DMS153 treated with DMSO at 0.1 percent for 48 hours (cell line): ENCODE measurements at regions not wholly inside any gene's neighbourhood (a gene's known extent, or its start where the extent isn't known, plus 50 kb on each side); places are given as distances from the start of the nearest gene placed in this dataset.

Source experiments
- DNase-seq: peaks from one replicate; lab custom pipeline; 2025; ENCODE audit not compliant: unreplicated experiment; lab: John Stamatoyannopoulos, UW

GRCh38 chr9:86836266-86836665, 111.0 kb downstream of the GAS1 start:
- DNase-seq = no peak

- DNase-seq = no peak
Measured at GRCh38 chr9:86830356-86830755, 117.0 kb downstream of the GAS1 start.

- no peak for DNase-seq
Measured at GRCh38 chr9:86829496-86830046, 117.7 kb downstream of the GAS1 start.

GRCh38 chr9:86828631-86829030, 118.7 kb downstream of the GAS1 start:
- no peak for DNase-seq

- no peak for DNase-seq
Measured at GRCh38 chr9:86827893-86828292, 119.4 kb downstream of the GAS1 start.

DNA sequence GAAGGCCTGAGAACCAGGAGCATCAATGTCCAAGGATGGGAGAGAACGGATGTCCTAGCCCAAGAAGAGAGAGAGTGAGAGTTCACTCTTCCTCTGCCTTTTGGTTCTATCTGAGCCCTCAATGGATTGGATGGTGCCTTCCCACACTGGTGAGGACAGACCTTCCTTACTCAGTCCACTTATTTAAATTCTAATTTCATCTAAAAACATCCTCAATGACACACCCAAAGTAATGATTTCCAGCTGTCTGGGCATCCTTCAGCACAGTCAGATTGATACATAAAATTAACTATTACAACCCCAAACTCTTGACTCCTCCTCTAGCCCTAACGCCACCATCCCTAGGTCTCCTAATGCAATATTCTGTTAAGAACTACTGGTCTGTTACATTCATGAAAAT, 122.0 kb downstream of the GAS1 start:
- DNase-seq = no peak

- DNase-seq = no peak
Measured at GRCh38 chr9:86822006-86822801, 125.1 kb downstream of the GAS1 start.

DNA sequence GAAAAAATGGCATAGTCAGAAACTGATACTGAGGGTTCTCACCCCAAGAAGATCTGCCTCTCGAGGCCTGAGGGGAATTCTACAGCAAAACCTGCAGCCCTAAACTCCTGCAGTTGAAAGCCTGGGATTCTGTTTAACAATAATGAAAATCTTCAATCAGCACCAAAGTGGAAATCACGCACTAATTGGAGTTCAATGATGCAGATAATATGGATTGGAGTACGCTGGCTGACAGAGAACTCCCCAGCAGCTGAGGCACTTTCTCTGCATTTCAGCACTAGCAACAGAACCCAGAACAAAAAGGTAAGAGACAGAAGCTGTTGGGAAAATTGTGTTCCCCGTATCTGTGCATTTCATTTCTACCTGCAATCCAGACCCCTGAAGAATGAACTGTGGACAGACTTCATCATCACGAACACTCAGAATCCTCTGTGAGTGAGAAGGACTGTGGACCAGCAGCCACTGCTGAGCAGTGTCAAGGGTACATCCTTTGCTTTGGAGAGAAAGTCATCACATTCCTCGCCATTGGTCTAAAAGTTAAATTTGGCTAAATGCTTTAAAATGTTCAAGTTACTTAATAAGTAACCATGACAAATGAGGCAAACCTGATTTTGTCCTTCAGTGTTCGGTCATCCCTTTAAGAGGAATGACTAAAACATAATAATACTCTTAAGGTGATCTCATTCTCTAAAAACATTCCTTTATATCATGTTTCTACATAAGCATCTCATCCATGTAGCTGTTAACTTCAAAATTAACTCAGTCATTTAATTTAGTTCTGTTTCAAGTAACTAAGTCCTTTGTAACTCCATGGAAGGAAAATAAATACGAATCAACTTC, 126.1 kb downstream of the GAS1 start:
- DNase-seq = no peak

DNA sequence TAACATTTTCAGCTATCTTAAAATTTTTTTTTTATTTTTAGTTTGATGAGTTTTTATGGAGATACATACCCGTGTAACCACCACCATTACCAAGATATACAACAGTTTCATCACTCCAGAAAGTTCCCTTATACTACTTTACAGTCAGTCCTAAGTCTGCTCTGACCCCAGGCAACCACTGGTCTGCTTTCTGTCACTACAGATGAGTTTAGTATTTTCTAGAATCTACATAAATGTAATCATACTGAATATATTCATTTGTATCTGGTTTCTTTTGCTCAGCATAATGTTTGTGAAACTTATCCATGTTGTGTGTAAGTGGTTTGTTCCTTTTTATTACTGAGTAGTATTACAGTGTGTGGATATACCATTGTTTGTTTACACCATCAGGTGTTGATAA, 127.8 kb downstream of the GAS1 start:
- no peak for DNase-seq

DNA sequence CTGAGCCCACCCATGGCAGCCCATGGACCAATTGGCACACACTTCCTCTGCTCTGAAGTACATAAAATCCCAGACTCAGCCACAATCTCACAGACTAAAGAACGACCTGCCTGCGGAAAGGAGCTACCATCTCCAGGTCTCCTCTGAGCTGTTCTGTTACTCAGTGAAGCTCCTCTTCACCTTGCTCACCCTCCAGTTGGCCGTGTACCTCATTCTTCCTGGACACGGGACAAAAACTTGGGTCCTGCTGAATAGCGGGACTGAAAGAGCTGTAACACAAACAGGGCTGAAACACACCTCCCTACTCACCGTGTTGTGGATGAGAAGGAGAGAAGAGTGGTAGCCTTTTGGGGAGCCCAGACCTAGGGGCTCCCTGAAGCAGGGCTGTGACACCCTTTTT, 128.7 kb downstream of the GAS1 start:
- no peak for DNase-seq

GRCh38 chr9:86816868-86817267, 130.4 kb downstream of the GAS1 start:
- DNase-seq = no peak

DNA sequence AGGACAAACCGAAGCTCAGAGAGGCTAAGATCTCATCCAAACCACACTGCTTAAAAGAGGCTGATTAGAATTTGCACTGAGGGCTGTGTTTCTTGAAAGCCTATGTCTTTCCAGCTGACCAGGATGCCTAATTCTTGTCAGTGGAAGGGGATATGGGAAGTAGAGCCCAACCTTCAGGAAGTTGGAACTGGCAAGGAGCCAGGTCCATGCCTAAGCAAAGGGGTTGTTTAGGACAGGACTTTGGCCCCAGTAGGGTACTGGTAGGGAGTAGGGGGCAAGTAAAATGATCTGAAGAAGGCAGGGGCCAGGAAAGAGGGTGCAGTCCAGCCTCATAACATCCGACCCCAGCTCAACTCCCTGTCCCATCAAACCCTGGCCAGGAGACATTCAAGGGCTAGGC, 130.9 kb downstream of the GAS1 start:
- no peak for DNase-seq

DNA sequence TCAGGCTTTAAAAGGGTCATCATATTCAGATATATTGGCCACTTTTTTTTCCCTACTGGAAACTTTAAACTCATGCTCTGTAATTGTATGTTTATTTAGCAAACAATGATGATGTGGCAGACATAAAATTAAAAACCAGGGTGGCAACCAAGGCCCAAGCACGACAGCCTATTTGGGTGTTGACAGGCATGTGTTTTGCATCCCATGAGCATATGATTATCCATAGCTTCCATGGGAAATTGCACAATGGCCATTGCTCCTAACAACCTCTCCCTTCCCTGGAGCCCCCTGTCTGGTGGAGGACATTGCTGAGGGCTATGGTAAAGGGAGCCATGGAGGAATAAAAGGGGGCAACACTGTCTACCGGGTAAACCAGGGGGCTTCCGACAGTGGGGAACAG, 134.7 kb downstream of the GAS1 start:
- no peak for DNase-seq

DNA sequence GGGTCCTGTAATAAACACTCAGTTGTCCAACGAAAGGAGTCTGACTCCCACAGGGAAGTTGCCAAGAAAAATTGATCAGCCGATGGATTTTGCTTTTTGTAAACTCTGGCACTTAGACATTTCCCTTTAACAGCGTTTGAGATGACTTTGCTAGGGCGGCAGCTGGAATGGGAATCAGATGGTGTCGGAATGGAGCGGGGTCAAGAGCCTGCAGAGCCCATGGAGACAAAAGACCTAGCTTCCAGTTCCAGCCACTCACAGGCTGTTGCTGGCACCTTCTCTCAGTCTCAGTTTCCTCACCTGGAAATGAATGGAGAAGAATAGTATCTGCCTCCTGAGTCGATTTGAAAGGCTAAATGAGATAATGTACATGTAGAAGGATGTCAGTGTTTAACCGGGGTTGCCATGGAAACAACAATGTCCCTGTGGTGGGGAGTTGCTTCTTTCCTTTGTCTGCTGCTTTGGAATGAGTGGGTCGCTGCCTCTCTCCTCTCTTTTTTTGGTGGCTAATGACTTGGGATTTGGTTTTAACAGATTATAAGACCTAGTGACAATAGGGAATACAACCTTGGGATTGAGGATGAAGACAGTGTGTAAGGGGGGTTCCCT, 137.4 kb downstream of the GAS1 start:
- no peak for DNase-seq

DNA sequence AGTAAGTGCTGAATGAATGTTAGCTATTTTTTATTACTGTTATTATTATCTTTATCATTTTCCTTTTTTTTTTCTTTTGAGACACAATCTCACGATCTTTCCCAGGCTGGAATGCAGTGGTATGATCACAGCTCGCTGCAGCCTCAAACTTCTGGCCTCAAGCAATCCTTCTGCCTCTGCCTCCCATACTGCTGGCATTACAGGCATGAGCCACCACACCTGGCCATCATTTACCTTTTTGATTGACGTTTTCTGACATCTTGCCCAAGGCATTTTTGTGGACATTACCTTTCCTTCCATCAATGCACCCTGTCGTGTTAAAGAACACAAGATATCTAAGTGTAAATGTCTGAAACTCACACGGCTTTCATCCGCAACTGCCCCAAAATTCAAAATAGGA, 138.2 kb downstream of the GAS1 start:
- no peak for DNase-seq

- DNase-seq = no peak
Measured at GRCh38 chr9:86807367-86807976, 139.8 kb downstream of the GAS1 start.

DNA sequence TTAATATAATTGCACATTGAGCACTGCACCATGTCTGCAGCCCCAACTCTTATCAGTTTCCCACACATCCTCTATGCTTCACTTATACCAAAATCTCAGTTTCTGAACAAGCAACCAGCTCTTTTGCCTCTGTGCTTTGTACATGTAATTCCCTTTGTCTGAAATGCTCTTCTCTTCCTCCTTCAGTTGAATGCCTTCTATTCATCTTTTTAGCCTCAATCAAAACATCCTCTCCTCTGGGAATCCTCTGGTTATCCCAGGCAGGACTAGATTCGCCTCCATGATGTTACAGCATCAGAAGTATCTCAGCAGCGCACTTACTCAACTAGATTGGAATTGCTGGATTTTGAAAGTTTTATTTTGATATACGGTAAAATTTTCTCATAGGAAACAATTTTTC, 143.3 kb downstream of the GAS1 start:
- no peak for DNase-seq

DNA sequence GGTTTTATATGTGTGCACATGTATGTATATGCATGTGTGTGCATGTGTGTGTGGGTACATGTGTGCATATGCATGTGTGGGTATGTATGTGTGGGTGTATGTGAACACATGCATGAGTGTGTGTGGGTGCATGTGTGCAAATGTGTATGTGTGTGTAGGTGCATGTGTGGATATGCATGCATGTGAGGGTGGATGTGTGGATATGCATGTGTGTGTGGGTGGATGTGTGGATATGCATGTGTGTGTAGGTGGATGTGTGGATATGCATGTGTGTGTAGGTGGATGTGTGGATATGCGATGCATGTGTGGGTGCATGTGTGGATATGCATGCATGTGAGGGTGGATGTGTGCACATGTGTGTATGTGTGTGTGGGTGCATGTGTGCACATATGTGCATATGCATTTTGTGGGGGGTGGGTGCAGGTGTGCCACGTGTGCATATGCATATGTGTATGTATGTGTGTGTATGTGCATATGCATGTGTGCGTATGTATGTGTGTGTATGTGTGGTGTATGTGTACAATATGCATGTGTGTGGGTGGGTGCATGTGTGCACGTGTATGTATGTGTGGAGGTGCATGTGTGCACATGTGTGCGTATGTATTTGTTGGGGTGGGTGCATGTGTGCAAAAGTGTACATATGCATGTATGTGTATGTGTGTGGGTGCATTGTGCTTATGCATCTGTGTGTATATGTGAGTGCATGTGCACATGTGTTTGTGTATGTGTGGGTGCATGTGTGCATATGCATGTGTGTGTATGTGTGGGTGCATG, 144.2 kb downstream of the GAS1 start:
- DNase-seq = no peak

- no peak for DNase-seq
Measured at GRCh38 chr9:86801246-86801645, 146.1 kb downstream of the GAS1 start.

- DNase-seq = no peak
Measured at GRCh38 chr9:86800681-86801080, 146.6 kb downstream of the GAS1 start.

- no peak for DNase-seq
Measured at GRCh38 chr9:86798966-86799365, 148.3 kb downstream of the GAS1 start.
